CD4-positive, alpha-beta memory T cell (primary cell): ENCODE measurements at regions not wholly inside any gene's neighbourhood (a gene's known extent, or its start where the extent isn't known, plus 50 kb on each side); places are given as distances from the start of the nearest gene placed in this dataset.

Experiments used
- CTCF ChIA-PET: fragments of 350-600 bp; sonication (Branson Sonifier 250); formaldehyde crosslinking; loops from one replicate; lab custom pipeline; 2021; ENCODE audit warnings: inconsistent platforms; ENCODE audit not compliant: partially characterized antibody; lab: Charles Lee
- POLR2A ChIA-PET: fragments of 350-600 bp; sonication (Branson Sonifier 250); formaldehyde crosslinking; loops from one replicate; lab custom pipeline; 2021; ENCODE audit not compliant: partially characterized antibody; lab: Charles Lee
- DNase-seq, 5 donors: peaks; one replicate each; pipeline versions ENCODE4 v3.0.0 to v3.0.0-alpha.2; 2020 to 2022; ENCODE audit warnings: mixed read lengths in 1 of 5
- H3K27ac ChIP-seq: one replicate; pipeline ENCODE4 v1.7.0; 2013; ENCODE audit warnings: low read depth, low read length
- H3K27me3 ChIP-seq: 2 replicates; pipeline ENCODE4 v1.7.0; 2013; ENCODE audit warnings: mild to moderate bottlenecking, low read length, moderate library complexity; ENCODE audit not compliant: insufficient read depth
- H3K36me3 ChIP-seq: 2 replicates; pipeline ENCODE4 v1.7.0; 2013; ENCODE audit warnings: mild to moderate bottlenecking, low read length, moderate library complexity; ENCODE audit not compliant: insufficient read depth
- H3K4me1 ChIP-seq: 2 replicates; pipeline ENCODE4 v1.7.0; 2013; ENCODE audit warnings: mild to moderate bottlenecking, low read length, moderate library complexity; ENCODE audit not compliant: insufficient read depth
- H3K4me3 ChIP-seq, 2 donors: one replicate each; pipeline ENCODE4 v1.7.0; 2013; ENCODE audit warnings: low read length in 2 of 2, mild to moderate bottlenecking in 1 of 2
- H3K9me3 ChIP-seq, 2 donors: one replicate each; pipeline ENCODE4 v1.7.0; 2013; ENCODE audit warnings: low read length in 2 of 2, control low read depth in 1 of 2; ENCODE audit not compliant: control insufficient read depth in 1 of 2
- H3K27ac Mint-ChIP-seq, 7 donors: one replicate each; pipeline ENCODE4 v1.8.0; 2020 to 2021; ENCODE audit warnings: mixed read lengths in 7 of 7, mild to moderate bottlenecking in 6 of 7, inconsistent platforms in 3 of 7, moderate library complexity in 3 of 7
- H3K27me3 Mint-ChIP-seq, 2 donors: one replicate each; pipeline ENCODE4 v1.8.0; 2020 to 2021; ENCODE audit warnings: mixed read lengths in 2 of 2
- H3K36me3 Mint-ChIP-seq, 2 donors: one replicate each; pipeline ENCODE4 v1.8.0; 2020 to 2021; ENCODE audit warnings: mixed read lengths in 2 of 2, inconsistent platforms in 1 of 2, mild to moderate bottlenecking in 1 of 2
- H3K4me1 Mint-ChIP-seq, 4 donors: one replicate each; pipeline ENCODE4 v1.8.0; 2020 to 2021; ENCODE audit warnings: mixed read lengths in 4 of 4, mild to moderate bottlenecking in 1 of 4
- H3K4me3 Mint-ChIP-seq, 8 donors: one replicate each; pipeline ENCODE4 v1.8.0; 2020 to 2021; ENCODE audit warnings: mixed read lengths in 8 of 8, mild to moderate bottlenecking in 7 of 8, moderate library complexity in 6 of 8, inconsistent platforms in 3 of 8
- H3K9me3 Mint-ChIP-seq, 8 donors: one replicate each; pipeline ENCODE4 v1.8.0; 2020 to 2021; ENCODE audit warnings: mixed read lengths in 8 of 8, mild to moderate bottlenecking in 5 of 8, inconsistent platforms in 3 of 8, moderate library complexity in 1 of 8
- intact Hi-C: fragments of 100-400 bp; cut with micrococcal nuclease; formaldehyde crosslinking; loops from one replicate; pipeline ENCODE4 v1.15.1; 2023

DNA sequence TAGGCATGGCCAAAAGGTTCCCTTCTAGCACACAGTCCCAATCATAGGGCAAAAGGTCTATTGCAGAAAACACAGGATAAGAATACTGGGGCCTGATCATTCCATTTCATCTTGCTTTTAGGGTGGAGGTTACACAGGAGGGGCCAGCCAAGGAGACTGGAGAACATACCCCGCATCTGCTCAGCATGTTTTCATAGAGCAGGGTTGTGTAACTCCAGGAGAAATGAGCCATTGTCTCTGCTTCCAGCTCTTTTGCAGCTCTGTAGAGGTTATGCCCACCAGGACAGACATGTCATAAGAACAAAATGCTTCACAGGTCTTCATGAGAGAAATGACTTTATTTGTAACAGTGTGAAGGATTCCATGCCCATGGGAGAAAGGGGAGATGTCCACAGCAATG is 742.8 kb downstream of the DACH1 start:
- Histone ChIP-seq H3K36me3 (no peaks in the 10 kb centered on the region), H3K27me3 (no peaks in the 10 kb centered on the region), H3K4me1 (no peaks in the 10 kb centered on the region), H3K4me3 (no peak overlapping the region), H3K27ac (no peak overlapping the region), H3K9me3 (no peaks in the 10 kb centered on the region)
- no peak overlapping the region for H3K4me3 Mint-ChIP-seq
- ChIA-PET POLR2A (no interaction called here), CTCF (no interaction called here)
- intact Hi-C loops = no loop called here
- H3K4me1 Mint-ChIP-seq = no peaks in the 10 kb centered on the region
- no peaks in the 10 kb centered on the region for H3K36me3 Mint-ChIP-seq
- H3K27me3 Mint-ChIP-seq = no peaks in the 10 kb centered on the region
- no peak overlapping the region for H3K27ac Mint-ChIP-seq
- DNase-seq = no peak
- peaks cover 0 to 6% (median 2%) of the 10 kb centered on the region in 8 donors for H3K9me3 Mint-ChIP-seq

DNA sequence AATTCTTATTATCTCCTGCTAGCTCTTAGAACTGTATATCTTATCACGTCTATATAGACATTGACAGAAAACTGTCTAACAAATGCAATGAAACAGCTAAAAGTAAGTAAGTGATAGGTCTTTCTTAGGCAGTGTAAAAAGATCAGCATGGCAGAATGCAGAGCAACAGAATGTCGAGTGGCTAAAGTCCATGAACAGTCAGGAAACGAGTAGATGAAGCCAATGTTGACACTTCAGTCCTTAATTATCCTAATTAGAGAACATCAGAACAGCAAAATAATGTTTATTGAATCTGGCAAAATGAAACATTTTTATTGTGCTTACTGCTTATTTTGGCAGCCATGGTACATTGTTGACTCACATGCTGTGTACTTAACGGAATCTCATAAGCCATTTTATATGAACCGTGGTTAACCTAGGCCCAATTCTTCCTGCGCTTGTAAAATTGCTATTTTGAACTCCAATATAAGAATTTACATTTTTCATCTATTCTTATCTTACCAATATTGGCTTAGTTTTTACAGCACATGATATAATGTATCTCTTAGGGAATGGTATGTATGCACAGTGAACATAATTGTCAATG is 748.1 kb downstream of the DACH1 start:
- POLR2A ChIA-PET = no interaction called here
- Mint-ChIP-seq H3K4me3 (peak overlapping the region in 1 of 8 donors; percentile 21), H3K27me3 (no peaks in the 10 kb centered on the region), H3K9me3 (peaks cover 0 to 5% (median 0%) of the 10 kb centered on the region in 8 donors), H3K36me3 (no peaks in the 10 kb centered on the region), H3K27ac (no peak overlapping the region), H3K4me1 (no peaks in the 10 kb centered on the region)
- Histone ChIP-seq H3K27ac (no peak overlapping the region), H3K4me1 (no peaks in the 10 kb centered on the region), H3K9me3 (no peaks in the 10 kb centered on the region), H3K36me3 (no peaks in the 10 kb centered on the region), H3K27me3 (no peaks in the 10 kb centered on the region), H3K4me3 (no peak overlapping the region)
- CTCF ChIA-PET = no interaction called here
- DNase-seq = no peak
- intact Hi-C loops = no loop called here

DNA sequence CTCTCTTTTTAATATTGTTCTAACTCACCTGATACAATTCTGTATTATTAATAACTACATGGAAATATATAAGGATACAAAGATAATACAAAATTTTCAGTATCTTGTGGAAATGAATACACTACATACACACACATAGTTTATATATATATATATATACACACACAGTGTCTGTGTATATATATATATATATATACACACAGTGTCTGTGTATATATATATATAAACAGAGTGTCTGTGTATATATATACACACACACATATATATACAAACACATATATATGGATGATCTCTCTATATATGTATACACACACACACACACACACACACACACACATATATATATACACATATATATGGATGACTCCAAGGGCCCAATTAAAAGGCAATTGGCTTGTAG is 749.1 kb downstream of the DACH1 start:
- no peaks in the 10 kb centered on the region for H3K4me1 ChIP-seq
- H3K27ac ChIP-seq = no peak overlapping the region
- POLR2A ChIA-PET = no interaction called here
- Mint-ChIP-seq H3K4me1 (no peaks in the 10 kb centered on the region), H3K9me3 (peaks cover 0 to 5% (median 0%) of the 10 kb centered on the region in 8 donors), H3K27ac (no peak overlapping the region), H3K36me3 (no peaks in the 10 kb centered on the region), H3K27me3 (no peaks in the 10 kb centered on the region), H3K4me3 (no peak overlapping the region)
- intact Hi-C loops = no loop called here
- H3K27me3 ChIP-seq = no peaks in the 10 kb centered on the region
- DNase-seq = no peak
- no peaks in the 10 kb centered on the region for H3K9me3 ChIP-seq
- H3K4me3 ChIP-seq = no peak overlapping the region
- CTCF ChIA-PET = no interaction called here
- no peaks in the 10 kb centered on the region for H3K36me3 ChIP-seq

DNA sequence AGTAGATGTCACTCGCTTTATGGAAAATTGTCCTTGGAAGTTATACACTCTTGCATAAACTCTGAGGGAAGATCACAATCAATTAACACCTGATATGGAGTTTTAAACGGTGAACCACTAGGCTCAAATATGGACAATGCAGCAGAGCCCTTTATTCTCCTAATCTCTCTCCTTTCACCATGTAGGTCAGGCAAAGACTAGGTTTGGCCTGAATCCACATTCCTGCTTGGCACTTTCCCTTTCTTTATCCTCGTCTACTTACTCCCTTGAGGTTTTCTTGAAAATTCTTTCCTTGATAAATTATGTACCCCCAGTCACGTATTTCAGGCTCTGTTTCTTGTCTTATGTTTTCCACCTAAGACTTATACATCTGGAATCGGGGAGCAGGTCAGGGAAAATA is 751.7 kb downstream of the DACH1 start:
- DNase-seq = no peak
- Mint-ChIP-seq H3K36me3 (no peaks in the 10 kb centered on the region), H3K27me3 (no peaks in the 10 kb centered on the region), H3K4me1 (no peaks in the 10 kb centered on the region), H3K9me3 (peaks cover 0 to 5% (median 0%) of the 10 kb centered on the region in 8 donors), H3K27ac (no peak overlapping the region), H3K4me3 (no peak overlapping the region)
- Histone ChIP-seq H3K27me3 (no peaks in the 10 kb centered on the region), H3K4me1 (no peaks in the 10 kb centered on the region), H3K27ac (no peak overlapping the region), H3K4me3 (no peak overlapping the region), H3K9me3 (no peaks in the 10 kb centered on the region), H3K36me3 (no peaks in the 10 kb centered on the region)
- POLR2A ChIA-PET = no interaction called here
- intact Hi-C loops = no loop called here
- CTCF ChIA-PET = no interaction called here

DNA sequence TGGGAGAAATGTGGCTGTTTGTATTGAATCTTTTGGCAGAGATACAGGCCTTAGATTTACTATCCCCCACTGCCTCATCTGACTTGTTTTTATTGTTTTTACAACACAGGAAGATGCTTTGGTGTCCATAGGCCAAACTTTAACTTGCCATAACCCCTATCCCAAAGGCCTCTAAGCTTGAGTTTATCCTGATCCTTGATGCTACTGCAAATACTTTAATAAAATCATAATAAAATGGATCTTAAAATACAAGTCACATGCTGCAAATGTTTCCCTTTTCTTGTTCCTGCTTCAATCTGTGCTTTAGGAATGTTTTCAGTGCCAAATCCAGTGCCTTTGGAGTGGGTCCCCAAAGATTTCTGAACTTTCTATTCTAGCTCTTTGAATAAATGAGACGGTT is 770.6 kb downstream of the DACH1 start:
- H3K27me3 Mint-ChIP-seq = no peaks in the 10 kb centered on the region
- H3K27ac Mint-ChIP-seq = no peak overlapping the region
- Histone ChIP-seq H3K4me3 (no peak overlapping the region), H3K27ac (no peak overlapping the region), H3K9me3 (no peaks in the 10 kb centered on the region), H3K36me3 (no peaks in the 10 kb centered on the region), H3K27me3 (no peaks in the 10 kb centered on the region), H3K4me1 (no peaks in the 10 kb centered on the region)
- POLR2A ChIA-PET = no interaction called here
- no peak overlapping the region for H3K4me3 Mint-ChIP-seq
- intact Hi-C loops = no loop called here
- CTCF ChIA-PET = no interaction called here
- H3K36me3 Mint-ChIP-seq = no peaks in the 10 kb centered on the region
- H3K9me3 Mint-ChIP-seq = peaks cover 0 to 8% (median 4%) of the 10 kb centered on the region in 8 donors
- no peak for DNase-seq
- H3K4me1 Mint-ChIP-seq = no peaks in the 10 kb centered on the region

DNA sequence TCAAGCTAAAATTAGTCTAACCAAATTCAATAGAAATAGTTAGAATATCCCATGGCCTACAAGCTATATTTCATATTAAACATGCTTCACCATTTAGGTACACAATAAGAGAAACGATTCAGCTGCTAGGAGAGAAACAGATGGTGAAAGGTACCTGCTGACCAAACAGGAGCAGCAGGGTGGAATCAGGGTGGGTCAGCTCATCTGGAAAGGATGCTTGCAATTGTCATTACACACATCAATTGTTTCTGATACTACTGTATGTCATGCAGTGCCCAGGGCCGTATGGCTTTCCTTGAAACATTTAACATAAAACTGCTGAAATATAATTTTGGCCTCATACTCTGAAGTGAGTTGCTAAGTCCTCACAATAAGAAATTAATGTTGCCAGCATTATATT is 776.0 kb downstream of the DACH1 start:
- Histone ChIP-seq H3K9me3 (no peaks in the 10 kb centered on the region), H3K4me1 (no peaks in the 10 kb centered on the region), H3K36me3 (no peaks in the 10 kb centered on the region), H3K4me3 (no peak overlapping the region), H3K27me3 (no peaks in the 10 kb centered on the region), H3K27ac (no peak overlapping the region)
- no peaks in the 10 kb centered on the region for H3K36me3 Mint-ChIP-seq
- intact Hi-C loops = no loop called here
- H3K27ac Mint-ChIP-seq = no peak overlapping the region
- no peak for DNase-seq
- no peaks in the 10 kb centered on the region for H3K27me3 Mint-ChIP-seq
- CTCF ChIA-PET = no interaction called here
- POLR2A ChIA-PET = no interaction called here
- no peaks in the 10 kb centered on the region for H3K4me1 Mint-ChIP-seq
- peaks cover 0 to 5% (median 3%) of the 10 kb centered on the region in 8 donors for H3K9me3 Mint-ChIP-seq
- no peak overlapping the region for H3K4me3 Mint-ChIP-seq

DNA sequence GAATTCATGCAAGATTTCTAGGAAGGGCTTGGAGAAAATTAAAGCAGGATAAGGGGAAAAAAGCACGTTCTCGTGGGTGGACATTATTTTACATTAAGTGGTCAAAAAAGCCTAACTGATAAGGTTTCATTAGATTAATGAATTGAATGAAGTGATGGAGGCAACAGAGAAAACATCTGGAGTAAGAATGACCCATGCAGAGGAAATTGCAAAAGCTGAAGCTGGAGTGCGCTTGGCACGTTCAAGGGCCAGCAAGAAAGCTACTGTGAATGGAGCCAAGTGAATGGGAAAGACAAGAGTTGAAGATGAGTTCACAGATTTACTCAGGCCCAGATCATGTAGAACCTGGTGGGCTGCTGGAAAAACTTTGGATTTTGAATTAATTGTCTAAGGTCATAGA is 777.9 kb downstream of the DACH1 start:
- Histone ChIP-seq H3K9me3 (no peaks in the 10 kb centered on the region), H3K36me3 (no peaks in the 10 kb centered on the region), H3K27ac (no peak overlapping the region), H3K4me1 (no peaks in the 10 kb centered on the region), H3K27me3 (no peaks in the 10 kb centered on the region), H3K4me3 (no peak overlapping the region)
- CTCF ChIA-PET = no interaction called here
- Mint-ChIP-seq H3K27ac (no peak overlapping the region), H3K27me3 (no peaks in the 10 kb centered on the region), H3K36me3 (no peaks in the 10 kb centered on the region), H3K9me3 (peaks cover 0 to 4% (median 2%) of the 10 kb centered on the region in 8 donors), H3K4me3 (no peak overlapping the region), H3K4me1 (no peaks in the 10 kb centered on the region)
- DNase-seq = no peak
- intact Hi-C loops = no loop called here
- POLR2A ChIA-PET = no interaction called here

DNA sequence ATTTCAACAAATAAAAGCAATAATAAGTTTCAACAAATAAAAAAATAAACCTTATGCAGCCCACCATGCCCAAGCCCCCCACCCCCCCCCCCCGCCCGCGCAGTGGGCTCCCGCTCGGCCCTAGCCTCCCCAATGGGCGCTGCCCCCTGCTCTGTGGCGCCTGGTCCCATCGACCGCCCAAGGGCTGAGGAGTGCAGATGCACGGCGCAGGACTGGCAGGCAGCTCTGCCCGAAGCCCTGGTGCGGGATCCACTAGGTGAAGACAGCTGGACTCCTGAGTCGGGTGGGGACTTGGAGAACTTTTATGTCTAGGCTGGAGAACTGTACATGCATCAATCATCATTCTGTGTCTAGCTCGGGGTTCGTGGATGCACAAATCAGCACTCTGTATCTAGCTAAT is 779.6 kb downstream of the DACH1 start:
- H3K4me3 ChIP-seq = no peak overlapping the region
- Mint-ChIP-seq H3K4me3 (no peak overlapping the region), H3K9me3 (peaks cover 0 to 4% (median 2%) of the 10 kb centered on the region in 8 donors), H3K27ac (no peak overlapping the region), H3K4me1 (no peaks in the 10 kb centered on the region), H3K27me3 (no peaks in the 10 kb centered on the region), H3K36me3 (no peaks in the 10 kb centered on the region)
- intact Hi-C loops = no loop called here
- no peaks in the 10 kb centered on the region for H3K36me3 ChIP-seq
- H3K27me3 ChIP-seq = no peaks in the 10 kb centered on the region
- no peak for DNase-seq
- H3K4me1 ChIP-seq = no peaks in the 10 kb centered on the region
- no peaks in the 10 kb centered on the region for H3K9me3 ChIP-seq
- POLR2A ChIA-PET = no interaction called here
- no peak overlapping the region for H3K27ac ChIP-seq
- CTCF ChIA-PET = no interaction called here
